ENCODE measurements at regions not wholly inside any gene's neighbourhood (a gene's known extent, or its start where the extent isn't known, plus 50 kb on each side); places are given as distances from the start of the nearest gene placed in this dataset.
"Not testable (repeated sequence)": the region's sequence is repeated elsewhere in the genome, so short reads cannot be mapped to it uniquely, and the experiment has no call there.

DNA sequence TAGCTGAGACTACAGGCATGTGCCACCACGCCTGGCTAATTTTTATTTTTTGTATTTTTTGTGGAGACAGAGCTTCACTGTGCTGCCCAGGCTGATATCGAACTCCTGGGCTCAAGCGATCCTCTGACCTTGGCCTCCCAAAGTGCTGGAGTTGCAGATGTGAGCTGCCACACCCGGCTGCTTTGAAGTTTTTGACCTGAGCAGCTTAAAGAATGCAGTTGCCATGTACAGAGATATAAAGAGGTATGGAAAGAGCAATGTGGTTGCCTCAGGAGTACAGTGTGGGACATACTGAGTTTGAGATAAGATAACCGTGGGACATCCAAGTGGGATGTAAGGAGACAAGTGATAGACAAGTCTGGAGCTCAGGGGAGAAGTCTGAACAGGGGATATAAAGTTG is 82.7 kb upstream of the LSM14A start:
- Mint-ChIP-seq H3K36me3 (ENCODE audit: low read depth) (no peaks in the 10 kb centered on the region), H3K4me3 (no peak overlapping the region), H3K27ac (no peak overlapping the region), H3K27me3 (peaks cover 19% of the 10 kb centered on the region), H3K9me3 (no peaks in the 10 kb centered on the region), H3K4me1 (ENCODE audit: low read depth) (no peaks in the 10 kb centered on the region)
- POLR2A ChIA-PET = no interaction called here
- DNase-seq (no peak), ATAC-seq (ENCODE audit: poor library complexity) (no peak)
- no peaks in the 10 kb centered on the region for H3K4me1 ChIP-seq (ENCODE audit: insufficient read depth, low read length)
- H3K27me3 ChIP-seq (ENCODE audit: control insufficient read depth in 1 of 2, insufficient read depth in 2 of 2, low read length in 2 of 2) = peaks cover 0 to 6% of the 10 kb centered on the region in 2 experiments
- no peaks in the 10 kb centered on the region for H3K9me3 ChIP-seq (ENCODE audit: control insufficient read depth in 1 of 2, insufficient read depth in 1 of 2, low read length in 2 of 2)
- no peak overlapping the region for H3K4me3 ChIP-seq (ENCODE audit: low read length)
- intact Hi-C loops (cut with DNase I, micrococcal nuclease) = no loop called here
- CTCF ChIA-PET = interaction anchor here (0.7 kb wide), 1 partner anchor 312 kb away, joined by 3 read pairs; no protein-coding TSS in a partner anchor
- H3K36me3 ChIP-seq (ENCODE audit: insufficient read depth, low read length) = no peaks in the 10 kb centered on the region
- no peak overlapping the region for H3K27ac ChIP-seq (ENCODE audit: low read depth in 1 of 2, low read length in 2 of 2)
- TF ChIP-seq, protein P1, sequence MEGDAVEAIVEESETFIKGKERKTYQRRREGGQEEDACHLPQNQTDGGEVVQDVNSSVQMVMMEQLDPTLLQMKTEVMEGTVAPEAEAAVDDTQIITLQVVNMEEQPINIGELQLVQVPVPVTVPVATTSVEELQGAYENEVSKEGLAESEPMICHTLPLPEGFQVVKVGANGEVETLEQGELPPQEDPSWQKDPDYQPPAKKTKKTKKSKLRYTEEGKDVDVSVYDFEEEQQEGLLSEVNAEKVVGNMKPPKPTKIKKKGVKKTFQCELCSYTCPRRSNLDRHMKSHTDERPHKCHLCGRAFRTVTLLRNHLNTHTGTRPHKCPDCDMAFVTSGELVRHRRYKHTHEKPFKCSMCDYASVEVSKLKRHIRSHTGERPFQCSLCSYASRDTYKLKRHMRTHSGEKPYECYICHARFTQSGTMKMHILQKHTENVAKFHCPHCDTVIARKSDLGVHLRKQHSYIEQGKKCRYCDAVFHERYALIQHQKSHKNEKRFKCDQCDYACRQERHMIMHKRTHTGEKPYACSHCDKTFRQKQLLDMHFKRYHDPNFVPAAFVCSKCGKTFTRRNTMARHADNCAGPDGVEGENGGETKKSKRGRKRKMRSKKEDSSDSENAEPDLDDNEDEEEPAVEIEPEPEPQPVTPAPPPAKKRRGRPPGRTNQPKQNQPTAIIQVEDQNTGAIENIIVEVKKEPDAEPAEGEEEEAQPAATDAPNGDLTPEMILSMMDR (IDR thresholded peaks at IDR 0.05) = no peak

DNA sequence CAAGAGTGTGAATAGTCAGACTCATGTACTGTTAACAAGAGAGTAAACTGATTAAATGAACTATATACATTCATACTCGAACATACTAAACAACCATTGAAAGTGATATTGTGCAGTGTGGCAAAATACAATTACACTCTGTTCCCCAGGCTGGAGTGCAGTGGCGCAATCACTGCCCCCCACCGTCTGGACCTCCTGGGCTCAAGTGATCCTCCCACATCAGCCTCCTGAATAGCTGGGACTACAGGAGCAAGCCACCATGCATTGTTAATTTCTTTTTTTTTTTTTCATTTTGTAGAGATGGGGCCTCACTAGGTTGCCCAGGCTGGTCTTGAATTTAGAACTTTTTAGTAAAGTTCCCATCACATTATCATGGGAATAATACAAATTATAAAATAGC is 77.3 kb upstream of the LSM14A start:
- no peaks in the 10 kb centered on the region for H3K36me3 Mint-ChIP-seq (ENCODE audit: low read depth)

DNA sequence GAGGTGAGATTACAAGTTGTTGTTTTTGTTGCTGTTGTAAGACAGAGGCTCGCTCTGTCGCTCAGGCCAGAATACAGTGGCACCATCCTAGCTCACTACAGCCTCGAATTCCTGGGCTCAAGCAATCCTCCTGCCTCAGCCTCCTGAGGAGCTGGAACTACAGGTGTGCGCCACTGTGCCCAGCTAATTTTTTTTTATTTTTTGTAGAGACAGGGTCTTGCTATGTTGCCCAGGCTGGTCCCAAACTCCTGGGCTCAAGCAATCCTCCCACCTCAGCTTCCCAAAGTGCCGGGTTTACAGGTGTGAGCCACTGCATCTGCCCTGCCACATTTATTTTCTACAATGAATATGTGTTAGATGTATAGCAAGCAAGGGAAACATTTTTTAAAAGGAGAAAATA is 76.9 kb upstream of the LSM14A start:
- POLR2A ChIA-PET = not testable (repeated sequence)
- CTCF ChIA-PET = interaction anchor here (1.4 to 3.0 kb wide), 2 partner anchors 10 to 317 kb away, joined by 3 to 28 read pairs; no protein-coding TSS in a partner anchor

More for the DNA sequence above, 77.3 kb upstream of the LSM14A start:
- Histone ChIP-seq H3K27me3 (ENCODE audit: control insufficient read depth in 1 of 2, insufficient read depth in 2 of 2, low read length in 2 of 2) (no peaks in the 10 kb centered on the region), H3K4me1 (ENCODE audit: insufficient read depth, low read length) (no peaks in the 10 kb centered on the region), H3K4me3 (ENCODE audit: low read length) (no peak overlapping the region), H3K36me3 (ENCODE audit: insufficient read depth, low read length) (no peaks in the 10 kb centered on the region), H3K27ac (ENCODE audit: low read depth in 1 of 2, low read length in 2 of 2) (no peak overlapping the region), H3K9me3 (ENCODE audit: control insufficient read depth in 1 of 2, insufficient read depth in 1 of 2, low read length in 2 of 2) (no peaks in the 10 kb centered on the region)
- intact Hi-C loops (cut with DNase I, micrococcal nuclease) = loop anchor here in 1 of 2 experiments (10.0 kb wide), 1 partner anchor 670 kb away; no protein-coding TSS in a partner anchor
- Mint-ChIP-seq H3K27ac (no peak overlapping the region), H3K4me3 (no peak overlapping the region), H3K27me3 (peaks cover 28% of the 10 kb centered on the region), H3K9me3 (no peaks in the 10 kb centered on the region), H3K4me1 (ENCODE audit: low read depth) (peaks cover 5% of the 10 kb centered on the region)
- ATAC-seq (ENCODE audit: poor library complexity) = no peak
- ChIA-PET CTCF (interaction anchor here (3.0 kb wide), 1 partner anchor 317 kb away, joined by 28 read pairs; no protein-coding TSS in a partner anchor), POLR2A (no interaction called here)
- DNase-seq = no peak
- TF ChIP-seq, protein P1 (IDR thresholded peaks at IDR 0.05) = no peak

More for the DNA sequence above, 76.9 kb upstream of the LSM14A start:
- H3K27ac Mint-ChIP-seq; H3K36me3 Mint-ChIP-seq (ENCODE audit: low read depth); H3K4me3 Mint-ChIP-seq; H3K9me3 ChIP-seq (ENCODE audit: control insufficient read depth in 1 of 2, insufficient read depth in 1 of 2, low read length in 2 of 2); H3K27ac ChIP-seq (ENCODE audit: low read depth in 1 of 2, low read length in 2 of 2); DNase-seq; H3K36me3 ChIP-seq (ENCODE audit: insufficient read depth, low read length); H3K27me3 ChIP-seq (ENCODE audit: control insufficient read depth in 1 of 2, insufficient read depth in 2 of 2, low read length in 2 of 2); H3K9me3 Mint-ChIP-seq; H3K4me1 Mint-ChIP-seq (ENCODE audit: low read depth); H3K4me1 ChIP-seq (ENCODE audit: insufficient read depth, low read length); ATAC-seq (ENCODE audit: poor library complexity); H3K4me3 ChIP-seq (ENCODE audit: low read length): not testable (repeated sequence)
- H3K27me3 Mint-ChIP-seq = peaks cover 30% of the 10 kb centered on the region
- intact Hi-C loops (cut with DNase I, micrococcal nuclease) = loop anchor here in 1 of 2 experiments (10.0 kb wide), 1 partner anchor 671 kb away; no protein-coding TSS in a partner anchor

Data from CD4-positive, alpha-beta T cell (primary cell).